Epidermal melanocyte (primary cell): ENCODE measurements at regions not wholly inside any gene's neighbourhood (a gene's known extent, or its start where the extent isn't known, plus 50 kb on each side); places are given as distances from the start of the nearest gene placed in this dataset.
"Not testable (repeated sequence)": the region's sequence is repeated elsewhere in the genome, so short reads cannot be mapped to it uniquely, and the experiment has no call there.

ENCODE experiments used
- DNase-seq: peaks from one replicate; pipeline ENCODE4 v3.0.0; 2011; ENCODE audit warnings: low spot score; ENCODE audit not compliant: insufficient read length

GRCh38 chr21:28473530-28474220 lies 519.0 kb downstream of the LTN1 start:
- DNase-seq, result no peak

- not testable (repeated sequence) for DNase-seq
These were observed 520.1 kb downstream of the LTN1 start for GRCh38 chr21:28472543-28472942.

DNA sequence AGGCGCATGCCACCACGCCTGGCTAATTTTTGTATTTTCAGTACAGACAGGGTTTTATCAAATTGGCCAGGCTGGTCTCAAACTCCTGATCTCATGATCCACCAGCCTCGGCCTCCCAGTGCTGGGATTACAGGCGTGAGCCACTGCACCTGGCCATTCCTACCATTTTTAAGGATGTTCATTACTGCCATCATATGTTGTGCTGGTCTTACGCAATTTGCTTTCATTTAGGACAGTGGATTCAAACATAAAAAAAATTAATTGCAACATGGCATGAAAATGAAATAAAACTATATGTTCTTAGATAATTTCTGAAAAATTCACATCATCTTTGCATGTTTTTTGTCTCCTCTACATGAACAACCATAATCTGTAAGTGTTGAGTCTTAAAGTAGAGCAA lies 527.7 kb downstream of the LTN1 start:
- DNase-seq, result no peak

- DNase-seq, result no peak
These were observed 528.6 kb downstream of the LTN1 start for GRCh38 chr21:28464095-28464494.

- no peak for DNase-seq
These were observed 533.5 kb downstream of the LTN1 start for GRCh38 chr21:28459193-28459592.

- no peak for DNase-seq
These were observed 534.2 kb downstream of the LTN1 start for GRCh38 chr21:28458446-28458845.

GRCh38 chr21:28455253-28455600 lies 537.5 kb downstream of the LTN1 start:
- no peak for DNase-seq

DNA sequence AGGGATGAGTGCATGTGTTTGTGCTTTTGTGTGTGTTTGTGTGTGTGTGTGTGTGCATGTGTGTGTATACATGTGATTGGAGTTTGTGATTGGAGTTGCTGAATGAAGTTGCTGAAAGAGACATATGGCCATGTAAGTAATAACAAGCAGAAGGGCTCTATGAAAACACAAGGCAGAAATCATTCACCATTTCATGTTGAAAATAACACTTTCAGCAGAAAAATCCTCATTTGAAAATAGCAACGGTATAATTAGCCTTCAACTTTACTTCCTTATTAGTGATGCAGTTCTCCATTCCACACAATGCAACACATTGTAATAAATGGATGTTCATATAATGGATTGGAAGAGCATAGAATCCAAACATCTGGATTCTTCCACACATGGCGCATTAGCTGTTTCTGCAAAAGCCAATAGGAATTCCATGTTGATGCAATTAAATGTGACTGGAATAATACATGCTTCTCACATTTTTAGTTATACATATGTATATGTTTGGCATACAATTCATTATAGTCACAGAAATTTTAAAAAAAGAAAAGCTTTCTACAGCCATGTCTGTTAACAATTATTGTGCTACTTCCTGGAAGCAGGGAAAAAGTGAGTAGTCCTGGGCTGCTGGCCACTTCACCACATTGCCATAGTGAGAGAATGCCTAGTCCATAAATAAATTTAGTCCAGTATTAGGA lies 538.0 kb downstream of the LTN1 start:
- no peak for DNase-seq

- DNase-seq, result no peak
These were observed 545.2 kb downstream of the LTN1 start for GRCh38 chr21:28447462-28447861.

DNA sequence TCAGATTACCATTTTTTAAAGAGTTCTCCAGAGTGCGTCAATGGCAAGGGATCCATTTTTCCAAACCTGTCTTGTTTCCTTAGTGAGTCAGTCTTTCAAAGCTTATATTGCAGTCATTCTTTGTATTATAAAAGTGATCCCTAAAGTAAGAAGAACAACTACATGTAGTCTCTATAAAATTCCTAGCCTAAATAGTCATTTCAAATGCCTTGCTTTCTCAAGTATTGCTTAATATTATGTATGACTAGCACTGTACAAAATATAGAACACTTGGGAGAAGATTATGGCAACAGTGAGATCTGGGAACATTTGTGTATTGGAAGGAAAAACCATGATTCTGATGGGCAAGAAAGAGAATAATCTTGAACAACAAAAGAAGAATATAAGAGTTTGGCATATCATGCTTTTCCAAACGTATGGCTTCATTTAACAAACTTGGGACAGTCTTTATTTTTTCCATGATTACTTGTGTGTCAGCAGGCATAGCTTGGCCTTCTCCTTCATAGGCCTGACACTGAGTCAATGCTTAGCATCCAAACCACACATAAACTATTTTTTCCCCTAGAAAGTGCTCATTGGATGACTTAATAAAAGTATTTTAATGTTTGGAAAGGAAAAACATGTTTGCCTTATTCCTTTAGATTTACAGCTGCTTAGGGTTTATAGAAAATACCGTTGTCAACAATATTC lies 547.4 kb downstream of the LTN1 start:
- DNase-seq, result no peak

DNA sequence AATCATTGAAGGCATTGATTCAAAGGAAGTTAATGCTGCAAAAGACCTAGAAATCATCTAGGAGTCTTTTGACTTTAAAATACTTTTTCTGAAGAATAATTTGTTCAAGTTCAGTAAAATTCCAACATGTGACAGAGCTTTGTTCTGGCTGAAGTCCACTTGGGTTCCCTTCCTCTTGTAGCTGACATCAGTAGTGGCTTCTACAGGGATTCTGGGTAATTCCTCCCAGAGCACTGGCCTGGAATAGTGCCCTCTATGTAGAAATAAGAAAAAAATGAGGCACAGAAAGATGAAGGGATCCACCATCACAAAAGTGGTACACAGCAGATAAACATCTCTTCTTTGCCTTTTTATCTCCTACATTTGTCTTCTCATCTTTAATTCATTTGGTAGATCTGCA lies 548.1 kb downstream of the LTN1 start:
- no peak for DNase-seq

GRCh38 chr21:28444111-28444510 lies 548.6 kb downstream of the LTN1 start:
- DNase-seq, result no peak

GRCh38 chr21:28442624-28443023 lies 550.1 kb downstream of the LTN1 start:
- DNase-seq, result no peak

DNA sequence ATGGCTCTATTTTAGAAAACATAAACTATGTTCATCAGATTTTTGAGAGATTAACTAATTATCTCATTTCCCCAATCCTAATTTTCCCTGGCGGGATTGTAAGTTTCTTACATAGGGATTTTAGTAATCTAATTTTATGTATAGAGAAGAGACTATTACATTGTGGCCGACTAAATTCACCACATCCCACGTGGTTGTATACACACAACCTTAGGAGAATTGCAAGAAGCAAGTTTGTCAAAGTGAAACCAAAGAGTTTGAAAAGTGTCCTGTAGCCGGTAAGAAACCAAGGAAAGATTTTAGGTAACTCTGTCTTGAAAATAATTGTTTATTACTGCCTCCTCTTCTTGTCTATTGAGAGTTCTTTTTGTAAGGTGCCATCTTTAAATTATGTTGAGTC lies 550.6 kb downstream of the LTN1 start:
- DNase-seq, result no peak

GRCh38 chr21:28439788-28440187 lies 552.9 kb downstream of the LTN1 start:
- DNase-seq, result no peak

DNA sequence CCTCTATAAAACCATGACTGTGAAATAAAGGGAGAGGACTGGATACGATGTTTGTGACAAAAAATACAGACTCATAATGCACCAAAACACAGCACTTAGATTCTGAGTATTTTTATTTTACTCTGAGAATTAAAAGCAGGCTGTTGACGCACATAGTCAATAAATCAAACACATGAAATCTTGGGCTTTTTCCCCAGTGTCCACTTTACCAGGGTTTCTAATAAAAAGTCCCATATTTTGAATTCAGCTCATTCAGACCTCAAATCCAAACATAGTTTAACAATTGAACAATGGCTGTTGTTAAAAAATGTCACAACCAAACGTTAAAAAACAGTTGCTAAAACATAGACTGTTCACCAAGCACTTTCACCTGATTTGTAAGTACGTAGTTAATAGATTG lies 553.4 kb downstream of the LTN1 start:
- DNase-seq, result no peak

- no peak for DNase-seq
These were observed 555.6 kb downstream of the LTN1 start for GRCh38 chr21:28437061-28437460.

GRCh38 chr21:28436286-28436932 lies 556.3 kb downstream of the LTN1 start:
- no peak for DNase-seq

DNA sequence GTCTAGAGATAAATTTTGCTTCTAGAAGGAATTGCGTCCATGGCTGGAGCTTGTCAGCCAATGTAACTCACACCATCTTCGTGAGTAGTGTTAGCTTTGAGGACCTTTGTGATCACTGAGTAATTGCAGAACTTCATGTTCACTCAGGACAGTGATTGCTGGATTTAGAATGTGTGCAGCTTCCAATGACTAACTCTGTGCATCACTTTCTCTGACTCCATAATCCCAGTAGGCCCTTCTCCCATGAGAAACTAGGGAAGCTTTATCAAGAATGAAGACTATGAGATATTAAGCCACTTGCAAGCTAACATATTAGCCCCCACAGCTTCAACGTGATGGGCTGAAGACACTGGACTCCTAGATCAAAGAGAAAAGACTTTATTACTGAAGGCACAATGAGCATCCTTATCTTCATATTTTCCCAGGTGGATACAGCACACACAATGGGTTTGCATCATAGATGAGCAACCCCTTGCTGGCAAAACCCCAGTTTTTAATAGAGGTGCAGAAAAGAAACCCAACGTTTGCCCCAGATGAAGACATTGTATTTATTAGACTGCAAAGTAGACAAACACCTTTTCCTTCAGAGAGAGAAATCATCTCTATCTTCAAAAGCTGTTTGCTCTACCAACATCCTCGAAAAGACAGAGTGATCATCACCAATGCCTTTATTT lies 561.0 kb downstream of the LTN1 start:
- DNase-seq, result no peak

GRCh38 chr21:28431022-28431421 lies 561.7 kb downstream of the LTN1 start:
- DNase-seq, result no peak

GRCh38 chr21:28429161-28429560 lies 563.5 kb downstream of the LTN1 start:
- no peak for DNase-seq
